ENCODE measurements at regions not wholly inside any gene's neighbourhood (a gene's known extent, or its start where the extent isn't known, plus 50 kb on each side); places are given as distances from the start of the nearest gene placed in this dataset.
"Not testable (repeated sequence)": the region's sequence is repeated elsewhere in the genome, so short reads cannot be mapped to it uniquely, and the experiment has no call there.

GRCh38 chr14:28949503-28949902 lies 182.9 kb downstream of the FOXG1 start:
- DNase-seq, result no peak

DNA sequence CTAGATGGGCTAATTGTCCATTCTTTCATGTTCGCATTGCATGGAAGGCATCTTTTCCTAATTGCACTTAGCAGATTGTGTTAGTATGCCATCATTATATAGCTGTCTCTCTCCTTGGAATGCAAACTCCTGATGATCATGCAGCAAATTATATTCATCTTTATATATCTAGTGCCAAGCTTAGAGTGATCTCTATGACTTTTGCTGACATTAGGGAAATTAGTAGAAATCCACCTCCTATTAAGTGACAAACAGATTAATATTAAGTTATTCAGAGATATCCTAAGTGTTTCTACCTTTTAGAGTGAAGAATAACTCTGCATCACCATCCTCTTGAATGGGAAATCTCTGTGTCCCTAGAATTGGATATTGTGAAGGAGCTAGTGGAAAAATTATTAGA lies 185.6 kb downstream of the FOXG1 start:
- DNase-seq, result no peak

- no peak for DNase-seq
These were observed 186.1 kb downstream of the FOXG1 start for GRCh38 chr14:28952666-28953065.

DNA sequence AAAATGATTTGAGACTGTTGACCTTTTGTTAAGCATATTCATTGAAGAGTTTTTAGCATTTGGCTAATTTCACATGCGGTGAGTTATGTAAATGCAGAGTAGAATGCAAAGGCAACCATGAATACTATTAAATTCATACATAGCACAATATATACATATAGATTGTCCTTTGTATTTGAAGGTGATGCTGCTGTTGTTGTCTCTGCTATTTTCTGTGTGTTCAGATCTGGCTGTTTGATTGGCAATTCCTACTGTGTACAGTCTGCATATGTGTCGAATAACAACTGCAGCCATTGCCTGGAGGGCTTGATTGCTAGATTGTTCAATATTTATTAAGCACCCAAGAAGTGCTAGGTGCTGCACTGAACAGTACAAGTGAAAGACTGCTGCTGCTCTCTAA lies 187.4 kb downstream of the FOXG1 start:
- DNase-seq, result no peak

DNA sequence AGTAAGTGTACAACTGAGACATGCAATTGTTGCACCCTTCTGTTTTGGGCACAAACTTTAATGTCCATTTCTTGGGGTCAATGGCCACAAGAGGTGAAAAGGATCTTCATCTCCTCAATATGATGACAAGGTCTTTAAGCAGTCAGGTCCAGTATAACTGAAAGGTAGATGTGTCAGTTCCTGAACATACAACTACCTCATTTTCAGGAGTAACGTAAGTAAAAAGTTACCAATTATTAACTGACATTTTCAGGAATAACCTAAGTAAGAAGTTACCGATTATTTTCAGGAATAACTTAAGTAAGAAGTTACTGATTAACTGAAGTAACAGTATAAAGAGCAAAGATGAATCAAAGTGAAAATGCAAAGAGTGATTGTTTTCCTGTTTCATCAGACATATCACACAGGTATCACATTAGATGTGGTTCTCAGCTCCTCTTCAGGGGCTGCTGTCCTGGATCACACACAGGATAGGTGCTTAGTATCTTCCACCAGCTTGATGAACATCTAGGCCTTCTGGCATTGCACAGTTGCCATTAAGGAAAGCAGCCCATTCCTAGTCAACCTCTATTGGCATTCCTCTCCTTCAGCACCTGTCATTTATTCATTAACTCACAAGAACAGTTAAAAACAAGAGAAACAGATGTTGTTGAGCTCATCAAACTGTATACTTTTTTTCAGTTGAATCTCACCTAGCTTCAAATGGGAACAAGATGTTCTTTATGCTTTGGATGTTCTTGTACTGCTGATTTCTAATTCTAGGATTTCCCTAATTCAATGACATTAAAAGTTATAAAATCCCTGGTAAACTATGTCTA lies 200.0 kb downstream of the FOXG1 start:
- no peak for DNase-seq

DNA sequence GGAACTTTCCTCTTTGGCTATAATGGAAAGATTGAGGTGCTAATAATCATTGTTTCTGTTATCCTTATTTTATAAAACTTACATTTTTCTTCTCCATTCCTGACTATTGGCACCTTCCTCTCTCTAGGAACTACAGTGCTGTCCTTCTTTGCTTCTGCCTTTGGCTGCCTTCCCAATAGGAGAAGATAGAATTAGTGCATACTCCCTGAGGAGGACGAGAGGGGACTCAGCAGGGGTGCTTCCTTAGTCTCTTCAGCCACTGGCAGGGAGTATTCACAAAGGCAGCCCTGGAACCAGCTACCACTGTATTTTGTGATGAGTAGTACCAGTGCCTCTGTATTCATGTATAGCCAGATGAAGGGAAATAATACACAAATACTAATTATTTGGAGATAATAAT lies 208.5 kb downstream of the FOXG1 start:
- DNase-seq, result no peak

- no peak for DNase-seq
These were observed 215.6 kb downstream of the FOXG1 start for GRCh38 chr14:28982228-28982627.

GRCh38 chr14:28983279-28983678 lies 216.7 kb downstream of the FOXG1 start:
- DNase-seq, result no peak

GRCh38 chr14:28987516-28987915 lies 220.9 kb downstream of the FOXG1 start:
- DNase-seq, result no peak

GRCh38 chr14:28997196-28997595 lies 230.6 kb downstream of the FOXG1 start:
- DNase-seq, result not testable (repeated sequence)

- DNase-seq, result no peak
These were observed 233.1 kb downstream of the FOXG1 start for GRCh38 chr14:28999656-29000055.

DNA sequence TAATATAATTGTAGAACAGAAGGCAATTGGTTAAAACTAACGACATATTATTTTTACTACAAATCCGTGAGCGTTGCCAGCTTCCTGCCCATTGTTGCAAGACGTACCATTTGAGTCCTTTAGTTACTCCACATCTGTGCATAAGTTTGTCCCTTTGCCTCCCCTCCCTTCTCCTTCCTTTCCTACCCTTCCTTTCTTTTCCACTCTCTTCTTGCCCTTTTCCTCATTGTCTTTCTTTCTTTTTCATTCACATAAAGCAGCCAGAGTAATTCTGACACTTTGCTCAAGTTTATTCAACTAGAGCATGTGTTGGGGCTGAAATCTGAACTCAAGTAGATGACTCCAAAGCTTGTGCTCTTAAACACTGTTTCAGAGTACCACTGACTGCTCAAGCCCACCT lies 239.1 kb downstream of the FOXG1 start:
- no peak for DNase-seq

GRCh38 chr14:29007990-29008389 lies 241.4 kb downstream of the FOXG1 start:
- no peak for DNase-seq

GRCh38 chr14:29016050-29016900 lies 249.7 kb downstream of the FOXG1 start:
- peak; percentile 61 for DNase-seq

DNA sequence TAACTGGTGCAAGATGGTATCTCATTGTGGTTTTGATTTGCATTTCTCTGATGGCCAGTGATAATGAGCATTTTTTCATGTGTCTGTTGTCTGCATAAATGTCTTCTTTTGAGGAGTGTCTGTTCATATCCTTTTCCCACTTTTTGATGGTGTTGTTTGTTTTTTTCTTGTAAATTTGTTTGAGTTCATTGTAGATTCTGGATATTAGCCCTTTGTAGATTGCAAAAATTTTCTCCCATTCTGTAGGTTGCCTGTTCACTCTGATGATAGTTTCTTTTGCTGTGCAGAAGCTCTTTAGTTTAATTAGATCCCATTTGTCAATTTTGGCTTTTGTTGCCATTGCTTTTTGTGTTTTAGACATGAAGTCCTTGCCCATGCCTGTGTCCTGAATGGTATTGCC lies 256.9 kb downstream of the FOXG1 start:
- not testable (repeated sequence) for DNase-seq

GRCh38 chr14:29027441-29027840 lies 260.9 kb downstream of the FOXG1 start:
- DNase-seq, result not testable (repeated sequence)

GRCh38 chr14:29027941-29028705 lies 261.5 kb downstream of the FOXG1 start:
- DNase-seq, result not testable (repeated sequence)

DNA sequence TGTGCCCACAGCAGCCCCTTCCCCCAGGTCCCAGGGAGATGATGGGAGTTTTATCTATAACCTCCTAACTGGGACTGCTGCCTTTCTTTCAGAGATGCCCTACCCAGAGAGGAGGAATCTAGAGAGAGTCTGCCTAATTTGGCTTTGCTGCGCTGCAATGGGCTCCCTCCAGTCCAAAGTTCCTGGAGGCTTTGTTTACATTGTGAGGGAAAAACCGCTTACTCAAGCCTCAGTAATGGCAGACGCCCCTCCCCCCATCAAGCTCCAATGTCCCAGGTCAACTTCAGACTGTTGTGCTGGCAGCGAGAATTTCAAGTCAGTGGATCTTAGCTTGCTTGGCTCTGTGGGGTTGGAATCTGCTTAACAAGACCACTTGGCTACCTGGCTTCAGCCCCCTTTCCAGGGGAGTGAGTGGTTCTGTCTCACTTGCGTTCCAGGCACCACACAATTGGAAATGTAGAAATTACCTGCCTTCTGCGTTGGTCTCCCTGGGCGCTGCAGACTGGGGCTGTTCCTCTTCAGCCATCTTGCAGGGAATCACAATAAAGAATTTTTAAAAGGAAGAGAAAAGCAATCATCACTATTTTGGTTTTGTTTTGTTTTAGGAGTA lies 262.5 kb downstream of the FOXG1 start:
- no peak for DNase-seq

GRCh38 chr14:29030121-29030520 lies 263.5 kb downstream of the FOXG1 start:
- no peak for DNase-seq

- no peak for DNase-seq
These were observed 264.4 kb downstream of the FOXG1 start for GRCh38 chr14:29030970-29031369.

DNA sequence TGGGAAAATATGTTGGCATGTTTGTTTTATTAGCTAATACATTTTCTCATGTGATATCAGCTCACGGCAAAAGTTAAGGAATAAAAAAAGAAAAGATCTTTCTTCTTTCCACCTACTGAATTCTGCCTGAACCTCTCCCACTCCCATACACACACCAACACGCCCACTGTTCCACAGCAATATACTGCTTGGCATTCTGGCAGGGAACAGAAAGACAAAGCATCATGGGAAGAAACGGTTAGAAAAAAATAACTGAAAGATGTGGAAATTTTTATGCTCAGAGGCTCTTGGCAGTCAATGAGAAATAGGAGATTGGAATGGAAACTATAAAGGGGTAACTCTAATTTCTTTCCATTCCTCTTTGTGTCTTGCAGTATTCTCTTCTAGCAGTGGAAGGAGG lies 268.5 kb downstream of the FOXG1 start:
- no peak for DNase-seq

GRCh38 chr14:29037411-29037810 lies 270.8 kb downstream of the FOXG1 start:
- no peak for DNase-seq

DNA sequence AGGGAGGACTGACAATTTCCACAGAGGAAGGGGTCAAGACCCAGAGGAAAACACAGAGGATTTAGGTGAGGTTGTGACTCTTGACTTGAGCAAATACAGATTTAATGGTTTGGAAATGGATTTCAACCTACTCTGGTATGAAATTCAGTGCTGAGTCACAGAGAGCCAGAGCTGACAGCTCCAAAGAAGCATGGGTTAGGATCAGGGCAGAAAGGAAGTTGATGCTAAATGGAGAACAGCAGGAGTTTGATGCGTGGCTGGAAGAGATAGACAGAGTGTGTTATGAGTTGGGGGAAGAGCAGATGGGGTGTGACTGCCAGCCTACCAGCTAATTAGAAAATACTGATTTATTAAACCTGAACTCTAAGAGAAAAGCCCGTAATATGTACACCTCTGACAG lies 272.6 kb downstream of the FOXG1 start:
- DNase-seq, result no peak

Data from dermis blood vessel endothelial cell (primary cell).